K562 (cell line): ENCODE measurements at regions not wholly inside any gene's neighbourhood (a gene's known extent, or its start where the extent isn't known, plus 50 kb on each side); places are given as distances from the start of the nearest gene placed in this dataset.

Source experiments
- BCL6 ChIP-seq: fragments of 250-450 bp; sonication (Bioruptor Pico); IDR thresholded peaks from 2 replicates; pipeline ENCODE4 v1.4.0; 2020
- BDP1 ChIP-seq: IDR thresholded peaks from 3 replicates; pipeline ENCODE4 v1.6.1; 2011; ENCODE audit not compliant: insufficient read length, insufficient read depth
- HNRNPLL ChIP-seq: fragments of 200-400 bp; formaldehyde crosslinking; IDR thresholded peaks from 2 replicates; pipeline ENCODE4 v1.6.1; 2017; ENCODE audit warnings: low read length, low read depth, mild to moderate bottlenecking; ENCODE audit not compliant: poor library complexity, severe bottlenecking
- MECOM ChIP-seq: fragments of 250-450 bp; sonication (Bioruptor Pico); IDR thresholded peaks from 2 replicates; pipeline ENCODE4 v1.8.0; 2022; ENCODE audit warnings: inconsistent platforms
- RBM25 ChIP-seq: fragments of 200-400 bp; formaldehyde crosslinking; IDR thresholded peaks from 2 replicates; pipeline ENCODE4 v1.6.1; 2018; ENCODE audit warnings: low read length, low read depth, moderate library complexity; ENCODE audit not compliant: severe bottlenecking
- ZKSCAN8 ChIP-seq: fragments of 200-800 bp; sonication (Bioruptor generic); IDR thresholded peaks from 2 replicates; pipeline ENCODE4 v1.6.1; 2016; ENCODE audit warnings: missing genetic modification characterization, missing compliant biosample characterization
- ZNF609 ChIP-seq: sonication (generic); formaldehyde crosslinking; IDR thresholded peaks from 2 replicates; pipeline ENCODE4 v1.8.1; 2023; ENCODE audit warnings: missing genetic modification reagents, mild to moderate bottlenecking, borderline replicate concordance

- TF ChIP-seq ZNF609, result no peak
- no peak for TF ChIP-seq BDP1
- no peak for TF ChIP-seq ZKSCAN8 (CRISPR knock-in tag)
- TF ChIP-seq BCL6, result no peak
- no peak for TF ChIP-seq HNRNPLL
- no peak for TF ChIP-seq RBM25
- TF ChIP-seq MECOM (CRISPR knock-in tag), result no peak
Observed at GRCh38 chr6:22471746-22472145, 97.6 kb upstream of the HDGFL1 start (continued).
